ENCODE measurements at regions not wholly inside any gene's neighbourhood (a gene's known extent, or its start where the extent isn't known, plus 50 kb on each side); places are given as distances from the start of the nearest gene placed in this dataset.
"Not testable (repeated sequence)": the region's sequence is repeated elsewhere in the genome, so short reads cannot be mapped to it uniquely, and the experiment has no call there.

DNA sequence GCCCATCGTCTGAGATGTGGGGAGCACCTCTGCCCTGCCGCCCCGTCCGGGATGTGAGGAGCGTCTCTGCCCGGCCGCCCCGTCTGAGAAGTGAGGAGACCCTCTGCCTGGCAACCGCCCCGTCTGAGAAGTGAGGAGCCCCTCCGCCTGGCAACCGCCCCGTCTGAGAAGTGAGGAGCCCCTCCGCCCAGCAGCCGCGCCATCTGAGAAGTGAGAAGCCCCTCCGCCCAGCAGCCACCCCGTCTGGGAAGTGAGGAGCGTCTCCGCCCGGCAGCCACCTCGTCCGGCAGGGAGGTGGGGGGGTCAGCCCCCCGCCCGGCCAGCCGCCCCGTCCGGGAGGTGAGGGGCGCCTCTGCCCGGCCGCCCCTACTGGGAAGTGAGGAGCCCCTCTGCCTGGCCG lies 267.2 kb downstream of the MEF2C start:
- DNase-seq (ENCODE audit: low spot score), result not testable (repeated sequence)

DNA sequence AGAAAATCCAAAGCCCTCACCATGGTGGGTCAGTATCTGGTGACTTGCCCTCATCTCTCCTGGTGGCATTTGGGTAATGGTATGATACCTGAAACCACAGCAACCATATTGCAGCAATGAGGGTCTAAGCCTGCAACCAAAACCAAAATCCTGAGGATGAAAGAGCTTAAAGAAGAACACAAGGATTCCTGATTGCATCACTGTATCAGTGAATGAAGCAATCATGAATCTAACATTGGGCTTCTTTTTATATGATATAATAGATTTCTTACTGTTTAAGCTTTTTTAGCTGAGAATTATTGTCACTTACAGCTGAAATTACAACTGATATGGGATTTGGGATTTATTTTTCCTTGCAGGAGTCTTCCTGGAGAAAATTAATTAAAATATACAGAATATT lies 269.9 kb downstream of the MEF2C start:
- no peak for DNase-seq (ENCODE audit: low spot score)

DNA sequence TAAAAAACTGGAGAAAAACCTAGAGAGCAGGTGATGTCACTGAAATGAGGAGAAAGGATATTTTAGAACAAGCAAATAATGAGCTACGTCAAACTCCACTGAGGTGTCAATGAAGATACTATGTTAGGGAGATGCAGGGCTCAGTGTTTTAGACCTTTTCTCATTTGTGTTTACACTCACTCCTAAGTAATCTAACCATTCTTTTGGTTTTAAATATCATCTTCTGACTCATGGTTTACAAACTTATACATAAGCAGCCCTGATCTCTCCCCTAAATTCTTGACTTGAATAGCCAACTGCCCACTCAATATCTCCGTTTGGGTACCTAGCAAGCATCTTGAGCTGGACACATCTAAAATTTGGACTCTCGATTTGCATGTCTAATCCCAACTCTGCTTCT lies 272.4 kb downstream of the MEF2C start:
- no peak for DNase-seq (ENCODE audit: low spot score)

DNA sequence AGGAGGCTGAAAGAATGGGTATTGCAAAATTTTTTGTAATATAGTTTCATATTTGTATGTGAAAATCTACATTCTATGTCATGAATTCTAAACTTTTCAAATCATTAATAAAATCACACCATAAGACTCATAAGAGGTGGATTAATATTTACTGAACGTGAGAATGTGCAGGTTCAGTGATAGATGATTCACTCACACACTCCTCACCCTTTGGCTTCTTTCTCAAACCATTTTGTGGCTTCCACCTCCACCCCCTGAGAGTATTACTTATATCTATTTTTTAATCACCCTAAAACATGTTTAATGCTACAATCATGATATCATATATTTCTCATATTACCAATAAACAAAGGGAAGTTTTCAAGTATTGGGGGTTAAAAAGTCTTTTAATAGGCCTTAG lies 275.5 kb downstream of the MEF2C start:
- DNase-seq (ENCODE audit: low spot score), result no peak

DNA sequence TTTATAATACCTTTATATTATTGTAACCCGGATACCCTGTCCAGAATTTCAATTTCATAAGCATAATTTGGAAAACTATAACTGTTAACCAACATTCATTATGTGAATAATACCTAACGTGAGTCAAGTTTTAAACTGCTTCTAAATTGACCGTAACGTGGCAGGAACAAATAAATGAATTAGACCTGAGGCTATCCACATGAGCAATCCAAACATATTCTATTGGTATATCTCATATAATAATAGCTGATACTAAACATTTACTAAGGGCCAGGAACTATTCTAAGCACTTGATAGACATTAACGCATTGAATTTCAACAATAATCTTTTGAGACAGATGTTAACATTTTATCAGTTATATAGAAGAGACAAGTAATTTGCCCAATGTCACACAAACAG lies 276.4 kb downstream of the MEF2C start:
- no peak for DNase-seq (ENCODE audit: low spot score)

DNA sequence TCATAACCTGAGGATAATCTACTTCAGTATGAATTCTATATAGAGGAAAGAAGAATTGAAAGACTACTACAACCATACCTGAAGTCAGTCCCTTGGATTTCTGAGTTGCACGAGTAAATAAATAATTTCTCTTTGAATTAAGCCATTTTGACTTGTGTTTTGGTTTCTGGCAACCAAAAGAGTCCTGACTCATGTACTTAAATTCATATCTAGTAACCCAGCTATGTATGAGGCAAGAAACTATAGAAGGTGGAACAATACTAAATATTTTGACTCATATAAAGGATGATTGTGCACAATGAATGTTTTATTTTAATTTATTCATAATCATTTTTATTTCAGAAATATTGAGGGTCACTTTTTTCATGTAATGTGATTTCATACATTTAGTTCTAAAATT lies 276.8 kb downstream of the MEF2C start:
- no peak for DNase-seq (ENCODE audit: low spot score)

DNA sequence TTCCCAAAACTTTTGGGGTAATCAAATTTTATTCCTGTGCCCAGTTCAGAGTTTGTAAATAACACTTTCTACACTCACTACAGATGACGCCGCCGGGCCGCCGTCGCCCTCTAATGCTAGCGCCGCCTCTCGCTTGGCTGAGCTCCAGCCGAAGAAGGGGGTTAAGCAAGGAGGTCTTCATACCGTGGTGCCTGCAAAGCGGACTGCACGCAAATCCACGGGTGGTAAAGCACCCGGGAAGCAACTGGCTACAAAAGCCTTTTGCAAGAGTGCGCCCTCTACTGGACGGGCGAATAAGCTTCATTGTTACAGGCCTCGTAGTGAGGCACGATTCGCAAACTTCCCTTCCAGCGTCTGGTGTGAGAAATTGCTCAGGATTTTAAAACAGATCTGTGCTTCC lies 280.4 kb downstream of the MEF2C start:
- peak; percentile 2 for DNase-seq (ENCODE audit: low spot score)

DNA sequence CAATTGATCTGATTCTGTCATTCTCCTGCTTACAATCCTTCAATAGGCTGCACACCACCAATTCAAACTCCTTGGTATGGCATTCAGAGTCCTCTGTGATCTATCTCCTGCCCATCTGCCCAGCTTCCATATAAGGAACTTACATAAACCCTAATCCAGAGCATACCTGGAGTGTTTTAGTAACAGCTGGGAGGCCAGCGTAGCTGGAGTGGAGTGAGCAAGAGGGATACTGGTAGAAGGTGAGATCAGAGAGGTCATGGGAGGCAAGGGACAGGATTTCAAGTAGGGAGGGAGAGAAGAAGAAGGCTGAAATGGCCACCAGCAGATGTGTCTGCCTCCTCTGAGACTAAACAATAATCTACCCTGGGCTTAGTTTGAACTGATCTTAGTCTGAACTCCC lies 288.5 kb downstream of the MEF2C start:
- no peak for DNase-seq (ENCODE audit: low spot score)

DNA sequence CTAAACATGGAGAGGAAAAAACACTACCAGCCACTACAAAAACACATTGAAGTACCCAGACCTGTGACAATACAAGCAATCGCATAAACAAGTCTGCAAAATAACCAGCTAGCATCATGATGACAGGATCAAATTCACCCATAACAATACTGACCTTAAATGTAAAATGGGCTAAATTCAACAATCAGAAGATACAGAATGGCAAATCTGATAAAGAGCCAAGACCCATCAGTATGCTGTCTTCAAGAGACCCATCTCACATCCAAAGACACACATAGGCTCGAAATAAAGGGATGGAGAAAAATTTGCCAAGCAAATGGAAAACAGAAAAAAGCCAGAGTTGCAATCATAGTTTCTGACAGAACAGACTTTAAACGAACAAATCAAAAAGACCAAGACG lies 294.4 kb downstream of the MEF2C start:
- no peak for DNase-seq (ENCODE audit: low spot score)

DNA sequence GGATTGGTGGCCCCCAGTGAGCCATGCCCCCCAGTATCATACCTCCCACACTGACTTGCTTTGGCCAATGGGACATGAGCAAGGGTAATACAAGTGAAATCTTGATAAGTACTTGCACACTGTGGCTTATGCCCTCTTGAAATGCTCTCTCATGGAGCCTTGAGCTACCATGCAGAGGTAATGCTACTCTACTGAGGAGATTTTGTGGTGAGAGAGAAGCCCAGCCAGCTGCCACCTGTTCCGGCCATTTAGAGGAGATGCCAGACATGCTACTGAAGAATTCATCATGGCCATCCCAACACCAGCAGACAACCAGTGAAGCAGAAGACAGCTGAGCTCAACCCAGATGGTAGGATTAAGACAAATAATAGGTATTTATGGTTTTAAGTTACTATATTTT lies 299.5 kb downstream of the MEF2C start:
- no peak for DNase-seq (ENCODE audit: low spot score)

DNA sequence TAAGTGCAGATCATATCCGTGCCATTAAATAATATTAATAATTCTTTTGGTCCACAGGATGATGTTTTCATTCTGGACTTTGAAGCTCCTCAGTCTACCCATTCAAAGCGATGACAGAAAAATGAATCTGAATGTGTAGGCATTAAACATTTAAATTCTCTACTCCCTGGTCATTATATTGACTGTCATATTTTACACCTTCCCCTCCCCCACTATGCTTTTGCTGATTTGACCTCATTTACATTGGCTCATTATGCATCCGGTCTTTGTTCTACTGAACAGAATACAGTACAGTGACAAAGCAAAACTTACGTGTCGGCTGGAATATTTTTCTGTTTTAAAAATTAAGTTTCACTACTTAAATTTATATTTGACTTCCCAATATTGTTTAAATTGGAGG lies 289.7 kb upstream of the TMEM161B start:
- no peak for DNase-seq (ENCODE audit: low spot score)

DNA sequence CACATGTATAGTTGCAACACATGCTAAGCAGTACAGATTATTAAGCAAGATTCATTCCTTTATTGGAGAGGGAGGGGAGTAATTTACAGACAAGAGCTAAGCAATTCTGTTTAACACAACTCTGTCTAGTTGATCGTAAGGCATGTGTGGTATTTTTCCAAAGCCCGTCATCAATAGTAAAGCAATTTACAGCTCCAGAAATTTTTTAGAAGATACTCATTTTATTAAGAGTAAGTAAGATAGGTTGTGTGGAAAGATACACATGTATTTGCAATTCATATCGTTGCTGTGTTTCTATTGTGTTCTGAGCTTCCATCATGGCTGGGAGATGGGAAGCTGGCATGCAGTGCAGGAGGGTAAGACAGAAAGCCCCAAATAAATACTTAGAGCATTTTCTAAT lies 289.2 kb upstream of the TMEM161B start:
- no peak for DNase-seq (ENCODE audit: low spot score)

DNA sequence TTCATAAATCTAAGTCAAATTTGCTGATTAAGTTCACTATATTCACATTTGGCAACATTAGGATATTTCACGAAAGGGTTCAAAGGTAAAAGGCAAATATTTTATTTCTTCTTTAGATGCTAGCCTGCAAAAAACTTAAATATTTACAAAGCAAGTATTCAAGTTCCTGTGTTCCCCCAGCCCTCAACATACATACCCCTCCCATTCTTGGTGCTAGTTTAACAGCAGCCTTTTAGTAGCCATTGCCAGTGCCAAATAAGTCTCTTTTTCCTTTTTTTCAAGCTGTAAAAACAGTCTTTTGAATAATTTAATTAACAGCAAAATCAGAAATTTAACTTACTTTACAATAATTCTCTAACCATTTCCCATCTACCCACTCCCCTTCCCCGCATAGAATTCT lies 288.5 kb upstream of the TMEM161B start:
- no peak for DNase-seq (ENCODE audit: low spot score)

DNA sequence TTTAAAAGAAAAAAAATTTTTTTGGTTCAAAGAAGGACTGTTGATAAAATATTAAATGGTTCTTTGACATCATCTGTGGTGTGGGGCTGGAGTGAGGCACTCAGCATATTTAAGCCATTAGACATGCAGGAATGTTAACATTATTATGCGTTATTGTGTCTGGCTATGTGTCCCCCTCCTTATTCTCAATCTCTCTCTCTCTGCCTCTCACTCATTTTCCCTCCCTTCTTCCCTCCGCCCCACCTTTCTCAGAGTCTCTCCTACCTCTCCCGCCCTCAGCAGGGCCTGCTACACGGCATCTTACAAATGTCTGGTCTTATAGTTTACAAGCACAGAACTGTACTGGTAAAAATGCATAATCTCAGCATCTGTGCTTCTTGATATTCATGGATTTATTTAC lies 287.8 kb upstream of the TMEM161B start:
- DNase-seq (ENCODE audit: low spot score), result no peak

DNA sequence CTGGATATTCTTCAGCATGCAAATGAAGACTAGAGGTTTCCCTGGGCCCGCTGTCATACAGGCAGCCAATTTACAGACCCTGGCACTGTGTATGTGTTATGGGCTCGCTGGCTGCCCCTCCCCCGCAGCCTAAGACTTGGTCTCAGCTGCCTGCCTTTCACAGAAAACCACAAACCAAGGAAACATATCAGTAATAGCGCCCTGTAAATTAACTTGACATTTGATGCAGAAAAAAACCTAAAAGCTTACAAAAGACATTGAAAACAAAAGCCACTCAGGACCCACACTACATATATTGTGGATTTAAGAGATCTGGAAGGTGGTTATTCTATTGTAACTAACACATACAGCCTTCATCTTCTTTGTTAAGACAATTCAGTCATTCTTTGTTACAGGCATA lies 287.0 kb upstream of the TMEM161B start:
- DNase-seq (ENCODE audit: low spot score), result no peak

DNA sequence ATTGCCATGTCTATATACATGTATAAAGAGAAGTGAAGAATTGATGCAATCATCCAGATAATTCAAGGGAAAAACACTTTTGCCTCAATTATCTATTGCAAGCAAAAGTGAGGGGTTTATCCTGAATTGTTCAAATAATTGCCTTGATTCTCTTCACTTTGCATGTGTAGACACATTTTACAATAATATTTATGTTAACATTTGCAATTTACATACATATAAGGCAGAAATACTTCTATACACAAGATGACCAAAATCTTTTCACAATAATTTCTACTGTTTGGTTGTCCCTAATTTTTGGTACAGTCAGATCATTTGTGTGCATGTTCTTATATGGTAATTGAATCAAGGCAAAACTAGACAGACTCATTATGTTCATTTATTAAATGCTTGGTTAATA lies 285.3 kb upstream of the TMEM161B start:
- DNase-seq (ENCODE audit: low spot score), result no peak

DNA sequence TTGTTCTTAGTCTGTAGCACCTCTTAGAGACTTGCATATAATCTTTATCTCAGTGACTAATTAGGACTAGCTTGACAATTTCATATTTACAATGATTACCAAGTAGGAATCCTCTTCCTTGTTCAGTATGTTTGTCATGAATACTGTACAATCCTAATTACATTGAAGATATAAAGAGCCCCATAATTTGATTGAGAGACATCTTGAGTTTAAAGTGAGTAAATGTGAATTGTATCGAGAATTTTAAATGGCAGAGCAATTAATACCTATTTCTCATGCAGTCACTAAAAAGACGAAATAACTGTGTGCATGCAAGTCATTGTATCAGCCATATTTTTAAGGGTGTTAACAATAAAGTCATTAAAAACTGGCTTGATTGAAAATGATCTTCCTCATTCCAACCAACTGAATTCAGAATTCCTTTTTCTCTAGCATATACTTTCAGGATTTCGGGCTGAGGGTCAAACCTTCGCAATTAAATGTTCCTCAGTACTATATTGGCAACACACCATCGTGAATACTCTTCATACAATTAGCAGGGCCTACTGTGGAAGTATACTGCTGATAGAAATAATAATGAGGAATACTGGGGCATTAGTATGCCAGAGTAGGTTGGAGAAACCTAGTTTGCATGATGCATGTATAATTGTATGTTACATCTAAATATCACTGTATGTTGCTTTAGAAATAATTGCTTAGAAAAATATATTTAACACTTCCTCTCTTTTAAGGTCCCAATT lies 284.7 kb upstream of the TMEM161B start:
- DNase-seq (ENCODE audit: low spot score), result no peak

DNA sequence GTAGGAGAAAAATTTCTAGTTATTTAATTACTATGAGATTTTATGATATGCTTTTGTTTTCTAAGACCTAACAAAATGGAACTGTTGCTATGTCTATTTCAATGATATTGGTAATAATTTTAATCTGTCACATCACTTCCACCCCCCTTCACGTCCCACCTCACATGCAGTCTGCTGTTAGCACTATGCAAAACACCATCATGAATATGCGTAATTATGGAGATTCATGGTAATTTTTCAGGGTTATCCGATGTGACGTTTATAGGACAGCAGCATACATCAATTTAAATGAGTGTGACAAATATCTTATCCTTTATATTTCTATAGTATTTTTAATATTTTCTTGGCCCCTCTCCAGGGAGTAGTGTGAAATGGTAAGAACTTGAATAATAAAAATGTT lies 283.8 kb upstream of the TMEM161B start:
- no peak for DNase-seq (ENCODE audit: low spot score)

DNA sequence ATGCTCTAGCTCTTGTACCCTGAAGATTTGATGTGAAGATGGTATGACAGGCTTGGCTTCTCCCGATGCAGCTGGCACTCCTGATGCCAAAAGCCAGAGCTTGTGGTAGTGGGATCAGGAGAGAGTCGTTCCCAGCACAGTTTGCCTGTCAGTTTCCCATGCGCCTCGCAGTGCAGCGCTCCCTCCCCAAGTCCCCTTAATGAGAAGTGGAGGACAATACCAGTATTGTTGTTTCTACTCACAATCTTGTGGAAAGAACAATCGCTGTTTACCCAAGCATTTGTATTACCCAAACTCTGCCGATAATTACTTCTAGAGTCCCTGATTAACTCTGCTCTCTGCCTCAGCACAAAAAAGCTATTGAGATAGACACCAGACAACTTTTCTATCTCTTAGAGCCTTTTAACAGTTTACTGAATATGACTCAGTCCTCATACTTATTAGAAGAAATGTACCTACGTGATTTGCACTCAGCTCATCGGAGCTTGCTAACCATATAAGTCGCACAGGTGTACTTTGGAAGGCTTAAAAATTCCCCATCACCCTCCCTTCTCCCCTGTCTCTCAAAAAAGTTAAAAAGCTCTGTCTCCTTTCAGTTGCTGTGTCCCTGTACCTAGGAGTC lies 283.2 kb upstream of the TMEM161B start:
- no peak for DNase-seq (ENCODE audit: low spot score)

DNA sequence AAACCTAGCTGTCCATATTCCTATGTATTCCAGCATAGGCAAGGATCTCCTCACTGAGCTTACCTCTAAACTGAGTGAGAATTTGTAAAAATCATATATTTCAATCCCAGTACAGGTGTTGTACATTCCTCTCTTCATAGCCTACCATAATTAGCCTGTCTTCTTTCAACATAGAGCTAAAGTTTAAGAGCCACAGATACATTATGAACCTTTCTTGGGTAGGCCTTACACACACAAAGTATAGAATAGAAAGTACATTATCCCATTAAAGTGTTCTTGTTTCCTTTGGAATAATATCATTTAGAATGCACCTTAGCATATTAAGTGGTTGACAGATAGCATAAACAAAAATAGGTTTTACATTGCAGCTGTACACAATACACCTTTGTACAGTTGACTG lies 282.1 kb upstream of the TMEM161B start:
- no peak for DNase-seq (ENCODE audit: low spot score)

DNA sequence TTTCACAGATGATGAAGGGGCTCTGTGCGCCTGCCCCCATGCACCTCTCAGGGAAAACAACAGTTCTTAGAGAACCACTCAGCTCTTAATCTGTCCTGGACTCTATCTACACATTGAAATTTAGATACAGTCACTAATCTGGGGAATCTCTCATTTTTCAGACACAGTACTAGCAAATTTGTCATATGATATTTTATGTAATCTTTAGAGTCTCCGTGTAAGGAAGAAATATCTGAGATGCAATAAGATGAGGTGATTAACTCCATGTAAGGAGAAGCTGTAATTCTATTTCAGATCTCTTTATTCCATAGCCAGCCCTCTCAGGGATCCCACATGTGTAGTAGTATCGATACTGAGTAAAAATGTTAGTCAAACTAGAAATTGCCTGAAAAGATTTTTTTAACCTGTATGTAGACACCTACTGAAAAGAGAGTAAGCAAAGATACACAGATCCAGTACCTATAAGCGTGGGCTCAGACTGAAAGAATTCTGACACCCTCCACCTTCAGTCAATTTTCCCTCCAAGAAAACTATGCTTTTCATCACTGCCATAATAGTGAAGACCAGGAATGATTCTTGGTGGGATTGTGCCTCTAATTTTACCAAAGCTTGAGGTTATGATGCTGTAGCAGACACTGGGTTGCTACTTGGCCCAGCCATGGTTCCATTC lies 279.6 kb upstream of the TMEM161B start:
- no peak for DNase-seq (ENCODE audit: low spot score)

DNA sequence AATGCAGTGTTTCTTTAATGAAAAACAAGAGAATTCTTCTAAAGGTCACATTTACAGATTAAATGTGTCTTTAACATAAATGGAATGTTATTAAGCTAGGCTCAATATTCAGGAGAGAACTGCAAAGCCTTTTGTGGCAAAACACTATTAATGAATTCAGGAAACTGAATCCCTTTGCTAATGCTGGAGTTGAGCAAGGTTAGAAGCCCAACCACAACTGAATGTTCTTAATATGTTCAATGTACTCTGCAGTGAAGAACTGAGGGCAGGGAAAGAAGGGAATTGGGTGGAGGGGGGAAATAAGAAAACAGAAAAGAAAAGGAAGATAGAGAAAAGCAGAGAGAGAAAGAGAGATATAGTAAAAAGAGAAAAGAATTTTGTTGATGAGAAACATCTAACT lies 276.7 kb upstream of the TMEM161B start:
- no peak for DNase-seq (ENCODE audit: low spot score)

DNA sequence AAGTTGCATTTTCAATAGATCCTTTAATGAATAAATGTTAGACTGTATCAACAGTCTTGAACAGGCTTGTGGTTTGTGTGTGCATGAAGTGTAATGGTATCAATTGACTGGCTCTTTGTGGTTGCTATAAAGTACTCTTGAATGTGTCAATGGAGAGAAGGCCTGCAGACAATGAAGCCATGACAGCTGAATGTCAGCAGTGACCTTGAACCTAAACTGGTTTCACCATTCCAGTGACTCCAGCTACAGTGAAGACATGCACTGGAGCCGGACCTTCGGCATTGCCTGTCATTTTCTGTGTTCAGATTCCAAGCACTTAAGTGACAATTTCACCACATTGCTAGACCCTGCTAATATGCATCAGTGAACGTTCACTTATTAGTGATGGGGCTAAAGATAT lies 276.0 kb upstream of the TMEM161B start:
- DNase-seq (ENCODE audit: low spot score), result no peak
